ENCODE measurements at regions not wholly inside any gene's neighbourhood (a gene's known extent, or its start where the extent isn't known, plus 50 kb on each side); places are given as distances from the start of the nearest gene placed in this dataset.

DNA sequence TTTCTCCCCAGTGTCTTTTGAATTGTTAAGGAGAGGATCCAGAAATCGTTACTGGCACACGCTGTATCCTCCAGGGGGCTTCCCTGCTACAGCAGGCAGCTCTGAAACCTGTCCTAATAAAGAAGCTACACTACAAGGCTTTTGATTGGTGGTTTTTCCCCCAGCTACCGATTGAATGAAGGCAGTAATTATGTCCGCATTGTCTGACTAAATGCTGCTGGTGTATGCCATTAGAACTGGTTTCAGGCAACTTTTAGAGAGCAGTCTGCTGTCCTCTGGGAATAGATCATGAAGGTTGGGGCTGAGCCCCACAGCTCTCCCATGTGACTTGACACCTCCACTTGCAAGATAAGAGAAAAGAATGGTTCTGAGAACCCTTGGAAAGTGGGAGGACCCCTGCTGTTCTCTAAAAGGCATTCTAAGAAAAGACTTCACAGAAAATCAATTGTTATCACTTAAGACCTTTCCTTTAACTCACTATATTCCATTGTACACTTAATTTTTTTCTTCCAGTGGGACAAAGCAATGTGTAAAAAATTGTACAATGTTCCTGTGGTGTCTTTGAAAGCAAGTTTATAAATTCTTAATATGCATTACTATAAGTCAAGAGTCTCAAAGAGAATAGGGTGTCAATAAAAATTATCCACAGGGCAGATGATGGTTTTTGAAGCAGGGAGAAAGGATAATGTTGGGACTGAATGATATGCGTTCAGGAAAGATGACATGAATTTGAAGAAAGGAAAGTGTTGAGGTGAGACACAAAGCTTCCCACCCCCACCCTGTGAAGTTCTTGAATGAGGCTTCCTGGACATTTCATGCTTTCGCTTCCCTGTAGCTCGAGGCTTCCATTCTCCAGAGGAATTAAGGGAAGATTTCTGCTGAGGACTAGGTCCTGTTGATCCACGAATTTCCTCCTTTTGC, 53.0 kb upstream of the DAZL start:
- TF ChIP-seq CTCF (IDR thresholded peaks at IDR 0.05) (no peak), POLR2AphosphoS5 (IDR thresholded peaks at IDR 0.05) (no peak)
